HL-60 (cell line): ENCODE measurements at regions not wholly inside any gene's neighbourhood (a gene's known extent, or its start where the extent isn't known, plus 50 kb on each side); places are given as distances from the start of the nearest gene placed in this dataset.

Experiments used
- DNase-seq, 2 experiments: peaks; one replicate each; pipeline ENCODE4 v3.0.0-alpha.2; 2010 to 2020; ENCODE audit warnings: low read depth in 1 of 2, low spot score in 1 of 2
- H3K27ac ChIP-seq: fragments of 250-450 bp; sonication (Bioruptor Pico); replicated peaks from 2 replicates; pipeline ENCODE4 v1.5.1; 2020; ENCODE audit warnings: mild to moderate bottlenecking, moderate library complexity
- H3K27me3 ChIP-seq: fragments of 250-450 bp; sonication (Bioruptor Pico); 2 replicates; pipeline ENCODE4 v1.5.1; 2021; ENCODE audit warnings: mild to moderate bottlenecking, moderate library complexity; ENCODE audit not compliant: insufficient read depth, poor library complexity, severe bottlenecking
- H3K4me3 ChIP-seq: replicated peaks from 2 replicates; pipeline ENCODE4 v1.5.1; 2011; ENCODE audit warnings: mild to moderate bottlenecking, control low read depth, low read length; ENCODE audit not compliant: insufficient read depth
- CTCF ChIP-seq: IDR thresholded peaks from one replicate; pipeline ENCODE4 v1.5.1; 2011; ENCODE audit warnings: low read length, control low read depth, inconsistent platforms; ENCODE audit not compliant: insufficient read depth
- GABPA ChIP-seq: IDR thresholded peaks from 2 replicates; pipeline ENCODE4 v1.6.1; 2012; ENCODE audit warnings: low read depth
- POLR2AphosphoS5 ChIP-seq: IDR thresholded peaks from 2 replicates; pipeline ENCODE4 v1.6.1; 2012; ENCODE audit warnings: low read depth
- REST ChIP-seq: IDR thresholded peaks from 2 replicates; pipeline ENCODE4 v1.6.1; 2012; ENCODE audit warnings: low read depth; ENCODE audit not compliant: insufficient replicate concordance
- SPI1 ChIP-seq: IDR thresholded peaks from 2 replicates; pipeline ENCODE4 v1.6.1; 2012; ENCODE audit warnings: low read depth, mild to moderate bottlenecking, borderline replicate concordance

- H3K4me3 ChIP-seq = no peak overlapping the region
- H3K27ac ChIP-seq = no peak overlapping the region
- no peak for DNase-seq
- no peaks in the 10 kb centered on the region for H3K27me3 ChIP-seq
- TF ChIP-seq POLR2AphosphoS5 (no peak), REST (no peak), CTCF (no peak), GABPA (no peak), SPI1 (no peak)
Observed at GRCh38 chr2:6017736-6018286, 325.6 kb downstream of the SOX11 start.

- Histone ChIP-seq H3K27me3 (no peaks in the 10 kb centered on the region), H3K27ac (no peak overlapping the region), H3K4me3 (no peak overlapping the region)
- no peak for DNase-seq
- no peak for TF ChIP-seq GABPA
- no peak for TF ChIP-seq SPI1
- no peak for TF ChIP-seq REST
Observed at GRCh38 chr2:6024229-6024628, 332.0 kb downstream of the SOX11 start.

GRCh38 chr2:6024784-6025183, 332.6 kb downstream of the SOX11 start:
- Histone ChIP-seq H3K4me3 (no peak overlapping the region), H3K27me3 (no peaks in the 10 kb centered on the region), H3K27ac (no peak overlapping the region)
- DNase-seq = no peak
- no peak for TF ChIP-seq SPI1
- no peak for TF ChIP-seq GABPA
- TF ChIP-seq REST = no peak
- TF ChIP-seq POLR2AphosphoS5 = no peak
- no peak for TF ChIP-seq CTCF

- H3K27ac ChIP-seq = no peak overlapping the region
- TF ChIP-seq SPI1 (no peak), GABPA (no peak), CTCF (no peak), POLR2AphosphoS5 (no peak), REST (no peak)
- DNase-seq = no peak
- no peaks in the 10 kb centered on the region for H3K27me3 ChIP-seq
- no peak overlapping the region for H3K4me3 ChIP-seq
Observed at GRCh38 chr2:6025391-6025790, 333.2 kb downstream of the SOX11 start.
